ENCODE measurements at regions not wholly inside any gene's neighbourhood (a gene's known extent, or its start where the extent isn't known, plus 50 kb on each side); places are given as distances from the start of the nearest gene placed in this dataset.
"Not testable (repeated sequence)": the region's sequence is repeated elsewhere in the genome, so short reads cannot be mapped to it uniquely, and the experiment has no call there.

DNA sequence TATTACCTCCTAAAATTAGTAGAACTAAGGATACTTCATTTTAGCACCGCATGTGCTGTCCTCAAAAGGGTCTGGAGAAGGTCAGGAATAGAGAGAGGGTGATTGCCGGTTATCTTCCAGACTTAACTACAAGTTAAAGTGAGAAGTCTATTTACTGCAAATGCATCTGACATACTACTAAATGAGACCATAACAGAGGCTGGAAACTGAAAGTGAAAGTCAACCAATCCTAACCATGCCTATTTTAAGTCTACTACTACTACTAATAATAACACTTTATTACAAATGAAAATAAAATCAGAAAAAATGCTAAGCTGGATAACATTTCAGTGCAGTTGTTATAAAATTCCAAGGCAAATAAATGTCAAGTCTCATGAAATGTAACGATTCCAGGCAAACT, 244.7 kb downstream of the KIF20B start:
- peak; percentile 40 for DNase-seq (ENCODE audit: low read depth)

DNA sequence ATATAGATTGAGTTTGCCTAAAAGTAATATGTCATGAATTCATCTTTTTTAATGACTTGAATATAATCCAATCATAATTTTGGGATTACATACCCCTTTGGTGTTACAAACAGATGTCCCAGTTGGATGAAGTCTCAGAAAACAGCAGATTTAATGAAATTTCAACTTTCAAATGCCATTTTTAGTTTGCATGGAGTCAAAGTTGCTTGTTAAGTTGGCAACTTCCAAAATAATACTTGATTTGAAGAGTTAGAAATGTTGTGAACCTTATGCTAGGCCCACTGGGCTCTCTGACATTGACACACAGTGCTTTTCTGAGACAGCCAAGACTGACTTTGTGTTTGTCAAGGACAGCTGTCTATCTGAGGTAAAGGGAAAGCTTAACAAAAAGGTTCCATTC, 248.1 kb downstream of the KIF20B start:
- DNase-seq (ENCODE audit: low read depth) = no peak

DNA sequence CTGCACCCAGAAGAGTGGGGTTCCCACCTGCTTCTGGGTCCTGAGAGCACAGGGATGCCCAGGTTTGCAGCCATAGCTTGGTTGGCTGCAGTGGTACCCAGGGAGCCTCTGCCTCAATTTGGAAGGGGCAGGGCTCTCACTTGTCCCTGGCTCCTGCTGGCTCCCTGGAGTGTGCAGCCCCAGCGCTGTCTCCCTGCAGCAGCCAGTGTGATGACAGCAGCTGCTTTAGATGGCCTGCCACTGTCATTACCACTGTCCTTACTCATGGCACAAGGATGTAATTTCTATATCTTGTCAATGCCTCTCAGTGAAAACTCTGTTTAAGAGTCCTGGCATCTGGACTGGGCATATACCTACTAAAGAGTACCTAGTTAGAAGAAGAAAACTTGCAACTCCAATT, 250.9 kb downstream of the KIF20B start:
- no peak for DNase-seq (ENCODE audit: low read depth)

DNA sequence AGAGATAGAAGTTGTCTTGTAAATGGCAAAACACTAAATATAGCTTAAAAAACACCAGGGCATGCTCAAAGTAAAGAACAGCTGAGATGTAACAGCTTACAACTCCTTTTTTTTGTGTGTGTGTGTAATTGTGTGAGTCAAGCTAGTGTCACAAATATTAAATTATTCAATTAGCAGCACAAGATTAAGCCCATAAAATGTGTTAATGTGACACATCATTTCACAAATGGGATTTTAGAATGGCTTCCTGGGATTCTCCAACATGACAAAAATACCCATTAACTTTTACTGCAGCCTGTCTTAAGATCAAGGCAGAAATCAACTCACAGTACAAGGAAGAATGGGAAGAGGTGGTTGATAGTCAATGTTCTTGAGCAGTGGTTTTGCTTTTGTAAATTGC, 251.4 kb downstream of the KIF20B start:
- no peak for DNase-seq (ENCODE audit: low read depth)

DNA sequence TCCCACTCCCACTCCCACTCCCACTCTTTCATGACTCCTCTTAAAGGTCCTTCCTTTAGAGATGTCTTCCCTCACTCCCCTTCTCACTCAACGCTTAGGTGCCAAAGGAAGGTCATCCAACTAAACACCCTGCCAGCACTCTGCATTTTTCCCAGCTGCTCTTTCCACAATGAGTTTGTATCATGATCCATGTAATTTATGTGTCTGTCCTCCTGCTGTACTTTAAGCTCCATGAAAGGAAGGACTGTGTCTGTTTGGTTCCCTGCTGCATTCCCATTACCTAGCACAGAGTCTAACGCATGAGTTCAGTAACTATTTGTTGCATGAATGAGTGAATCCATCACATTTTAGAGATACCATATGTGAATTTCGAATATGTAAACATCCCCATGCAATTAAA, 252.7 kb downstream of the KIF20B start:
- no peak for DNase-seq (ENCODE audit: low read depth)

DNA sequence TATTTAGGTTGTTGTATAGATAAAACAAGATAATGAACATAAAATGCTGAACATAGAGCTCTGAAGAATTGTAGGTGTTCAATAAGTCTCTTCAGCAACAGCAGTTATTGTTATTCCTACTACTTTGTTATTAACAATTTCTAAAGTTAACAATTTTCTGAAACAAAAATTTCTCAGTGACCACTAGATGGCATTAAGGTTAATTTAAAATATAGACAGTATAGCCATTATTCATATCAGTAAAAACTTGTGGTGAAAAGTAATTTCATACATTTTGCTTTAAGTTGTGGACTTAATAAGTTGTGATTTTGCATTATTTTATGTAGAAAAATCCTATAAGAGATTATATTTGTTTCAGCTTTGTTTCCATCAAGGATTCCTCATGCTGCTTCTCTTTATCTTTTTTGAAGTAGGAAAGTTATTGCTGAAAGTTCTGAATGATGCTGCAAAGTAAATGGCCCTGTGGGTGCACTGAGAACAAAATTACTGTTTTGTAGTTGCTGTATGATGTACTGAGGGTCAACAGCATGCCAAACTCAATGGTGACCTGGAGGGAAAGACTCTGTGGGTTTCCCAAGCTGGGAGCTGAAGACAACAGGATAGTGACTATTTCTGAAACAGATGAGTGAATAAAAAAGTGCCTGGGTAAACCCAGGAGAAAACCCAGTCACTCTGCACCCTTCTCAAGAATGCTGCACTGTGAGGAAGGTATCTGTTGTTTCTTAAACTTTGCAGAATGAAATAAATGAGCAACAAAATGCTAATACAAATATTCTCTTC, 253.6 kb downstream of the KIF20B start:
- DNase-seq (ENCODE audit: low read depth) = no peak

DNA sequence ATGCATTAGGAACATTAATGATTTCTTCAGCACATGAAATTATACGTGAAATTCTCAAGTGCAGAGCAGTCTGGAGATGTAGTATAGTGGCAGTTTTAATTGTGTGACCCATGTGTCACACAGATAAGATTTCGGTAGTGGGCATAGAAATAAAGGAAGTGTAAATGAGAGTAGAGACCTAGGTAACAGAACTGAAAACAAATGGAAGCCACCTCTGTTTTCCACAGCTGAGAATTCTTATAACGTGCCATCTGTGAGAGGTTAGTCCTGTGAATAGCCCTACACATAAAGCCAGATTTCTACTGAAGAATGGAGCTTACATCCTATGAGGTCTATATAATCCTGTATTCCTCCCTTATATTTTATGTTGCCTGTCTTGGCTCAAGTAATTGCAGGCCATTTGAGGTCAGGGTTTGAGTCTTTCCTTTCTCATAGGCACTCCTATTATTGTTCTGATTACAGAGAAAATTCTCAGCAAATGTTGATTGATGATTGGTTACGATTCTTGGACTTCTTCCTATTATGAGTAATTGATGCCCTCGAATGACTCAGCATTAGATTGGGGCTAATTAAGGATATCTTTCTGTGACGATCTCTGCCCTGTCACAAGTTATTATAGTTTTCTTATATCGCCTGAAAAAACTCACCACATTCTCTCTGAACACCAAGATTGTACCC, 258.2 kb downstream of the KIF20B start:
- peak; percentile 68 for DNase-seq (ENCODE audit: low read depth)

DNA sequence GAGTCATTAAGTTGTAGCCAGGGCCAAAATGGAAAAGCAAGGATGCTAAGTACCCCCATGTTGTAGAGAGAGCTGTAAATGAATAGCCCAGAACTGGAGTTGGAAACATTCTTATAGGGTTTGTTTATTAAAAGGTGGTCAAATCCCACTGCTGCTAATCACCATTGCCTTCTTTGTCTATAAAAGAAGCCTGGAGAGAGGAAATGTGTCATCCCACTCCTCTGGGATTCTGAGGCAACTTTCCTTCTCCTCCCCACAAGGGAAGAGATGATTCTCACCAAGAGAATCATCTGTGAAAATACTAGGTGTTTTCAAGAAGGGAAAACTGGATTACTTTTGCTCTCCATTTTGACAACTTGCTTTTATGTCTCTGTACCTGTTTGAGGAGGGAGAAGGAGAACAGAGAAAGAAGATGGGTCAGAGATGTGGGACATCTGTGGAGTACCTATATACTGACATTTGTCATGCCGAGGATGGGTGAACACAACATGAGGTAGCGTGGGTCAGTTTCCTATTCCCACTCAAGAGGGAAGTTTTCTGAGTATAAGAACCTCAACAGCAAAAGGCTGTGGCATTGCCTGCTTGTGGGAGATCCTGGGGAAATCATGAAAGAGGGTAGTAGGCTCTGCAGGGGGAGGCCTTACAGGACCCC, 262.2 kb downstream of the KIF20B start:
- peak; percentile 83 for DNase-seq (ENCODE audit: low read depth)

DNA sequence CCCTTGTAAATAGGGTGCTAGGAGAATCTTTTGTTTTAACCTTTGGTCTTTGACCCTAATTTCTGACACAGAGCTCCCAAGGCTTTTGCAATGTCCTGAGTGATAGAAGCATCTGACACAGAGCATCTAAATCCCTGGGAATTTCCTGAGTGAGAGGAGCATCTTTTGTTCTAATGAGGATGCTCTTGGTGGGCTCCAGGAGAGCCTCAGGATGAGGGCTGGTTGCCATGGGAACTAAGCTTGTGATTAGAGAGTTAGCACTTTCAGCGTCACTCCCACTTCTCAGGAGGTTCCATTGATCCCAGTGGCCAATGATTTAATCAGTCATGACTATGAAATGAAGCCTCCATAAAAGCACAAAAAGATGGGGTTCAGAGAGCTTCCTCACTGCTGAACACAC, 264.8 kb downstream of the KIF20B start:
- no peak for DNase-seq (ENCODE audit: low read depth)

DNA sequence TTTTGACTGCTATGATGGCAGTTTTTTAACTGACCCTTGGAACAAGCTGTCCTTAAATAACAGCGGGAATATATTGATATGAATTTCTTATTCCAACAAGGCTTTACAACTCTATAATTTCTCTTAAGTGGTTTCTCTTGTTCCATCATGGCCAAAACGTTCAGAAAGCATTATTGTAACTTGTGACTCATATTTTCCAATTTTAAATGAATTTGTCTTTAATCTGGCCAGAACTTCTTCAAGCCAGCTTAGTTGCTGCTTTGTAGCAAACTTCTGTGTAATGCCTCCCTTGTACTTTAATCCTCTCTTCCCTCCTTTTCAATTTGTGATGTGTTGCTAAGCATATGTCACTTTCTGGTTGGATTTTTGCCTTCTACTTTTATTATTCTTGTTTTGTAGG, 271.9 kb downstream of the KIF20B start:
- DNase-seq (ENCODE audit: low read depth) = no peak

DNA sequence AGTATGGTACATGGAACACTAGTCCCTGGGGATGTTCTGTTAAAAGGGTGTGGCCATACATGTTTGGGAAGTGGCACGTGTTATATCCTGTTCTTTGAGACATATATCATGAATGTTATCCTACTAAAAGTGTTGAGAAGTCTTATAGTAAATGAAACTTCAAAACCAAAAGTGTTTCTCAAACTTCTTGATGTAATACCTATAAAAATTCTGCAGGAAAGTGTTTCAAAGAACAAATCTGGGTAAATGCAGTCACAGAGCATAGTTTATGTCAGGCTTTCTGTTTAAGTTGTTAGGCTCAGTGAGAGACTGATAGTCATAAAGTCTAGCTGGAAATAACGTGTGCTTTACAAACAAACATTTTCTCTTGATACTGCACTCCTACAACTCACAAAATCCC, 273.7 kb downstream of the KIF20B start:
- DNase-seq (ENCODE audit: low read depth) = no peak

DNA sequence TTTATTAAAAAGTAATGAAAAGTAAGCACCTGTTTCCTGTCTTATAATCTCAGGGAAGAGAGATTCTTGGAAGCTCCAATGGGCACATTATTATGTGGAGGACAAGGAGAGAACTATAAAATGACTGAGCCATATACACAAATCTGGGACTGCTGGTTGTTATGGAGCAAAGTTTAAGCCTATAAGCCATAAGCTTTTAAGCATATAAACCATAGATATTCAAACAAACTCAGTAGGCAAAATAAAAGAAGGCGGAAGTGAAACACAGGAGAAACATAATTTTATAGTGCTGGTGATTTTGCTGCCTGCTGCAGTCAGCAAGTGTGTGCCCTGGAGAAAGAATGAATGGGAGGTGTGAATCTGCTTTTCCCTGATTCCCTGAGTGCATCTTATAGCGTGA, 274.4 kb downstream of the KIF20B start:
- DNase-seq (ENCODE audit: low read depth) = no peak

DNA sequence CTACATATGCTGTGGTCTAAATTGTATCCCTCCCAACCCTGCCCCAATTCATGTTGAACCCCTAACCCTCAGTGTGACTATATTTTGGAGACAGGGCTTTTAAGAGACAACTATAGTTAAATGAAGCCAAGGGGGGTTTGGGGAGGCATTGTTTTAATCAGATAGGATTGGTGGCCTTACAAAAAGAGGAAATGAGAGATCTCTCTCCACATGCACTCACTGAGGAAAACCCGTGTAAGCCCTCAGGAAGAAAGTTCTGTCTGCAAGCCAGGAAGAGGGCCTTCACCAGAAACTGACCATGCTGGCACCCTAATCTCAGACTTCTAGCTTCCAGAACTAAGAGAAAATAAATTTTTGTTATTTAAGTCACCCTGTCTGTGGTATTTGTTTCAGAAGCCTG, 276.7 kb downstream of the KIF20B start:
- DNase-seq (ENCODE audit: low read depth) = no peak

DNA sequence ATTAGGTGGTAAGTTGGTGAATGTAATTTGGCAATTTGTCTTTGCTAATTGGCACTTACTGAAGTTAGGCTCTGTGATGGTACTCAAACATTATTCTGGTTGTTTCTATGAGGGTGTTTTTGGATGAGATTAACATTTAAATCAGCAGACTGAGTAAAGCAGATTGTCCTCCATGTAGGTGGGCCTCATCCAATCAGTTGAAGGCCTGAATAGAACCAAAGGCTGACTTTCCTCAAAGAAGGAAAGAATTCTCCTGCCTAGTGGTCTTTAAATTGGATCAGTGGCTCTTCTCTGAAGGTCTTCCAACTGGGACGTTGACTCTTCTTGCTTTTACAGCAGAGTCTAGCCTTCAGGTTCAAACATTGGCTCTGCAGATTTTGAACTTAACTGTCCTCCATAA, 278.3 kb downstream of the KIF20B start:
- DNase-seq (ENCODE audit: low read depth) = no peak

DNA sequence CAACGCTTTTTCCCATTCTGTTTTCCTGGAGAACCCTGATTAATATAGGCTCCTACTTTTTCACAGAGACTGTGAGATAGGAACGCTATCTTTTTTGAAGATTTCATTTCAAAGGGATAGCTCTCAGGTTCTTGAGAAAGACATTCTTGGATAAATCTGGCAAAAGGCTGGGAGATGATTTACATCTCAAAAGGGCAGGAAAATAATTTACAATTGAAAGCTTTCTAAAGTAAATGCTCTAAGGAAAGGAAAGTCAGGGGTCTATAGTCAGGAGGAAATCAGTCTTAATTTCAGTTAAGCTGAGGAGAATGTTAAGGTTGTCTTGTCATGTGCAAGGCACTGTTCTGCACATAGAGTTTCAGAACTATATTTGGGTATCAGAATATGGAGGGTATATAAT, 278.8 kb downstream of the KIF20B start:
- no peak for DNase-seq (ENCODE audit: low read depth)

DNA sequence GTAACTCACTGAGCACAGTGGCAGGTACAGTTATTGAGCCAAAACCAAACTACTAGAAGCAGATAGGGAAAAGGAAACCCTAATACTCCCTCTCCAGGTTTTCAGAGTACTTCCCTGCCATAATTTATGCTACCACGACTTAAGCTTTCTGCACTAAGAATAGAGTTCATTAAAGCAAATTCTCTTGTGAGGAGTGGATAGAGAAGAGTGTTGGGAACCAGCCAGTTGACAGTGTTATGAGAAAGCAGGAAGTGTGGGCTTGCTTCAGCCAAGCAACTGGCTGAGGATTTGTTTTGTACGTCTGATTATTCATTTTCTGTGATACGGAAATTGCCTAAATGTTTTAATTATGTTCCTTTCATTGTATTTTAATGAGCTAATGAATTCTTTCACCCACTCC, 280.5 kb downstream of the KIF20B start:
- DNase-seq (ENCODE audit: low read depth) = peak; percentile 74

DNA sequence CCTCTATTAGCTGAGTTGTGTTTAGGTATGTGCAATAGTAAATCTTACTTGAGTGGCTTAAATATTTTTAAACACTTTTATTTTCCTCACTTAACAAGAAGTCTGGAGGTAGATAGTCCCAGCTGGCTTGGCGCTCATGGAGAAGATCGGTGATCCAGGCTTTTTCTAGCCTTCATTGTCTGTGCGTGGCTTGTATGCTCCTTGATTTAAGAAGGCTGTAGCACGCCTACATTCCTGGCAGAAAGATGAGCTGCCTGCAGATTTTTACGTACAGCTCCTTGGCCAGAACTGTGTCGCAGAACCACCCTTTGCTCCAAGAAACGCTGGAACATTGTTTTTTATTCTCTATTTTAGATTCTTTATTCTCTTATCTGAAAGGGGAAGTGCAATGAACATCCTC, 284.1 kb downstream of the KIF20B start:
- no peak for DNase-seq (ENCODE audit: low read depth)

DNA sequence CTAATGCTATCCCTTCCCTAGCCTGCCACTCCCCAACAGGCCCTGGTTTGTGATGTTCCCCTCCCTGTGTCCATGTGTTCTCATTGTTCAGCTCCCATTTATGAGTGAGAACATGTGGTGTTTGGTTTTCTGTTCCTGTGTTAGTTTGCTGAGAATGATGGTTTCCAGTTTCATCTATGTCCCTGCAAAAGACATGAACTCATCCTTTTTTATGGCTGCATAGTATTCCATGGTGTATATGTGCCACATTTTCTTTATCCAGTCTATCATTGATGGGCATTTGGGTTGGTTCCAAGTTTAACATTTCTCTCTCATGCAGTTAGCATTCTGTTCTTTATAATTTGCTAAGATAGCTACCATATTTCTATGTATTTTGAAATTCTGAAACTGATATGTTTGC, 287.0 kb downstream of the KIF20B start:
- DNase-seq (ENCODE audit: low read depth) = not testable (repeated sequence)

DNA sequence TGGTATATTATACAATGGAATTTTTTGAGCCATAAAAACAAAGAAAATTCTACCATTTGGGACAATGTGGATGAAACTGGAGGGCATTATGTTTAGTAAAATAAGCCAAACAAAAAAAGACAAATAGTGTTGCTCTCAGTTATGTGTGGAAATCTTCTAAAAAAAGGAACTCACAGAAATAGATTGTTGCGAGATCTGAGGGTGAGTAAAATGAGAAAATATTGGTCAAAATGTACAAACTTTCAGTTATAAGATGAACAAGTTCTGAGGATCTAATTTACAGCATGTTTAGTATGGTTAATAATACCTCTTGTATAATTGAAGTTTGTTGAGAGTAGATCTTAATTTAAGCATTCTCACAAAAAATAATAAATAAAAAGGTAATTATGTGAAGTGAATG, 291.2 kb downstream of the KIF20B start:
- no peak for DNase-seq (ENCODE audit: low read depth)

DNA sequence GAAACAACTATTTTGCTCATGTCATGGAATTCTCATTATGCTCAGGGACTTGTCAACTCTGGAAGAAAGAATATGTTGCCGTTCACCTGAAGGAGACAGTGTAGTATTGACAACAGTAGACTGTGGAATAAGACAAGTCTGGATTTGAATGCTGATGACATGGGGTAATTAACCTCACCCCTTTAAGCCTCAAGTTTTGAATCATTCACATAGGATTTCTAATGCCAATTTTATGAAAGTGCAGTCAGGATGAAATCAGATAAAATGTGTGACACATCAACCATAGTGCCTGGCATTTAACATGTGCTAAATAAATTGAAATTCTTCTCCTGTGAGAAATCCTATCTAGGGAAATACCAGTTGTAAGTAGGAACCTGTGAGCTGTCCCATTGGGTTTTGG, 305.8 kb downstream of the KIF20B start:
- DNase-seq (ENCODE audit: low read depth) = peak; percentile 94

DNA sequence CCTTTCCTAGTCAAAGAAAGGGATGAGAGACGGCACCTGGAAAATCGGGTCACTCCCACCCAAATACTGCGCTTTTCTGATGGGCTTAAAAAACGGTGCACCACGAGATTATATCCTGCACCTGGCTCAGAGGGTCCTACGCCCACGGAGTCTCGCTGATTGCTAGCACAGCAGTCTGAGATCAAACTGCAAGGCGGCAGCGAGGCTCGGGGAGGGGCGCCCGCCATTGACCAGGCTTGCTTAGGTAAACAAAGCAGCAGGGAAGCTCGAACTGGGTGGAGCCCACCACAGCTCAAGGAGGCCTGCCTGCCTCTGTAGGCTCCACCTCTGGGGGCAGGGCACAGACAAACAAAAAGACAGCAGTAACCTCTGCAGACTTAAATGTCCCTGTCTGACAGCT, 309.9 kb downstream of the KIF20B start:
- DNase-seq (ENCODE audit: low read depth) = not testable (repeated sequence)

DNA sequence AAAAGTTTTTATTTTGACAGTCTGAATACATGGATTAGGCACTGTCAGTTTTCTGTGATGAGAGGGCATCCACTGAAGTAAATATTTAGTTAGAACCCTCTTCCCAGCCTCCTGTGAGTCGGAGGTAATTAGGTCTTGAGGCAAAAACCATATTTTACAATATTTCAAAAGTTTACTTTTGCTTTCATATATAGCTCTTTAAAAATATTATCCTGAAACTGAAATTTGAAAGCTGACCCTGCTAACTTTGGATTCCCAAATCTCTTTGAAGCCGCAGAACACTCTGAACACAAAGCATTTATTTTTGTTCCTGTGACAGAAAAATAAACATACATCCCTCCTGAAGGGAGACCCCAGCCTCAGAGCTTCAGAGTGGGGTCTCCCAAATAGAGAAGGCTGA, 317.4 kb downstream of the KIF20B start:
- DNase-seq (ENCODE audit: low read depth) = no peak

DNA sequence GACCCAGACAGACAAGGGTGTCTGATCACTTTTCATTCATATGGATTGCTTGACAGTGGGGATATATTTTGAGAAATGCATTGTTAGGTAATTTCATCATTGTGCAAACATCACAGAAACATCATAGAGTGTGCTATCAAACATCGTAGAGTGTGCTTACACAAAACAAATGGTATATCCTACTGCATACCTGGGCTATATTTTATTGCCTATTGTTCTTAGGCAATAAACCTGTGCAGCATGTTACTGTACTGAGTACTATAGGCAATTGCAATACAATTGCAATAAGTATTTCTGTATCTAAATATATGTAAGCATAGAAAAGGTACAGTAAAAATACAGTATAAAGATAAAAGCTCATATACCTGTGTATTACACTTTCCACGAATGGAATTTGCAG, 319.1 kb downstream of the KIF20B start:
- DNase-seq (ENCODE audit: low read depth) = no peak
